Fibroblast of lung (primary cell): ENCODE measurements at regions not wholly inside any gene's neighbourhood (a gene's known extent, or its start where the extent isn't known, plus 50 kb on each side); places are given as distances from the start of the nearest gene placed in this dataset.

Experiments
- EZH2 ChIP-seq: IDR thresholded peaks from 2 replicates; pipeline ENCODE4 v1.5.1; 2012; ENCODE audit warnings: low read length, control low read depth, mild to moderate bottlenecking; ENCODE audit errors: missing control alignments
- TF ChIP-seq, protein P1 (sequence below), 2 donors: IDR thresholded peaks in 1 of 2; conservative IDR thresholded peaks in 1 of 2; 1 replicate in 1 of 2; 2 replicates in 1 of 2; pipeline ENCODE4 v1.5.1; 2011 to 2012; ENCODE audit warnings: low read length in 2 of 2, control low read depth in 1 of 2, inconsistent platforms in 1 of 2, low read depth in 1 of 2, mild to moderate bottlenecking in 1 of 2

DNA sequence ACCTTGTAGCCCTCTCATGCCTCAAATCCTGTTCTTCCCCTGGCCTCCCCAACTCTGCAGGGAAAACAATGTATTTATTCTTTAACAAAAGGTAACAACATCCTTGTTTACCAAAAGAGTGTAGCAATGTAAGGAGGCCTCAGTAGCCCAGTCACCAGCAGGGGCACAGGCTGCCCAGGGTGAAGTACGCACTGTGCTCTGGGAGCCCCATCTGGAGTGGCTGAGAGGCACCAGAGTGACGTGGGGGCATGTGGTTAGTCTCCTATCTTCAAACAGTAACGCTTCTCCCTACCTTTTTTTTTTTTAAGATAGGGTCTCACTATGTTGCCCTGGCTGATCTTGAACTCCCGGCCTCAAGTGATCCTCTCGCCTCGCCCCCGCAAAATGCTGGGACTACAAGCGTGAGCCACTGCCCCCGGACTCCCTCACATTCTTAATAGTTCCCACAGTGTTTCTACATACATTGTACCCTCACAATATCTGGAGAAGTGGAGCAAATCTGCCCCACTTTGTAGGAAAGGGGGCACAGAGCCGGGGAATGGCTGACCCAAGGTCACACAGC lies 51.3 kb upstream of the ECE1 start:
- TF ChIP-seq, protein P1, sequence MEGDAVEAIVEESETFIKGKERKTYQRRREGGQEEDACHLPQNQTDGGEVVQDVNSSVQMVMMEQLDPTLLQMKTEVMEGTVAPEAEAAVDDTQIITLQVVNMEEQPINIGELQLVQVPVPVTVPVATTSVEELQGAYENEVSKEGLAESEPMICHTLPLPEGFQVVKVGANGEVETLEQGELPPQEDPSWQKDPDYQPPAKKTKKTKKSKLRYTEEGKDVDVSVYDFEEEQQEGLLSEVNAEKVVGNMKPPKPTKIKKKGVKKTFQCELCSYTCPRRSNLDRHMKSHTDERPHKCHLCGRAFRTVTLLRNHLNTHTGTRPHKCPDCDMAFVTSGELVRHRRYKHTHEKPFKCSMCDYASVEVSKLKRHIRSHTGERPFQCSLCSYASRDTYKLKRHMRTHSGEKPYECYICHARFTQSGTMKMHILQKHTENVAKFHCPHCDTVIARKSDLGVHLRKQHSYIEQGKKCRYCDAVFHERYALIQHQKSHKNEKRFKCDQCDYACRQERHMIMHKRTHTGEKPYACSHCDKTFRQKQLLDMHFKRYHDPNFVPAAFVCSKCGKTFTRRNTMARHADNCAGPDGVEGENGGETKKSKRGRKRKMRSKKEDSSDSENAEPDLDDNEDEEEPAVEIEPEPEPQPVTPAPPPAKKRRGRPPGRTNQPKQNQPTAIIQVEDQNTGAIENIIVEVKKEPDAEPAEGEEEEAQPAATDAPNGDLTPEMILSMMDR (conservative IDR thresholded peaks at IDR 0.05 in 1 of 2, IDR thresholded peaks at IDR 0.05 in 1 of 2; ENCODE audit: low read depth in 1 of 2, low read length in 2 of 2), result no peak
- no peak for TF ChIP-seq EZH2
